ENCODE measurements at regions not wholly inside any gene's neighbourhood (a gene's known extent, or its start where the extent isn't known, plus 50 kb on each side); places are given as distances from the start of the nearest gene placed in this dataset.

DNA sequence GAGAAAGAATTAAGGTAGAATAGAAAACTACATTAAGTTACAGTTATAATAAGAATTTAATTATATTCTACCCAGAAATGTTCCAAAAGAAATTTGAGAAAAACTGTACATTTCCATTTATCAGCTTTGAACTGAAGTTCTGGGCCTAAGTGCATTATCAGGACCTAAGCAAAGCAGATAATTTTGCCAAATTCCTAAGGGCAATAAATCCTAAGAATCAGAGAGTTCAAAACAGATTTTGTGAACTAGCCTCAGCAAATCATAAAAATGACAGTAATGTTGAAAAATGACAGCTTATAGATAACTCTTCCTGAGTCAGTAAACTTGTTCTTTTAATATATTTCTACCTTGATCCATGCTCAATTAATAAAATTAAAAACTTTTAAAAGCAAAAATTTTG lies 662.1 kb upstream of the CDH9 start:
- no peak for TF ChIP-seq CTCF (conservative IDR thresholded peaks at IDR 0.05 in 1 of 2, IDR thresholded peaks at IDR 0.05 in 1 of 2; ENCODE audit: low read depth in 1 of 2, low read length in 2 of 2)
- TF ChIP-seq EZH2 (IDR thresholded peaks at IDR 0.05; ENCODE audit: low read length, missing control alignments): no peak

All from fibroblast of lung (primary cell).